Epithelial cell of prostate (primary cell): ENCODE measurements at regions not wholly inside any gene's neighbourhood (a gene's known extent, or its start where the extent isn't known, plus 50 kb on each side); places are given as distances from the start of the nearest gene placed in this dataset.

ENCODE experiments used
- DNase-seq: peaks from one replicate; pipeline ENCODE4 v3.0.0-alpha.2; 2011; ENCODE audit warnings: low read depth, low spot score
- H3K27ac ChIP-seq: fragments of 450-650 bp; 2 replicates; pipeline ENCODE4 v1.5.1; 2017; ENCODE audit warnings: mild to moderate bottlenecking

DNA sequence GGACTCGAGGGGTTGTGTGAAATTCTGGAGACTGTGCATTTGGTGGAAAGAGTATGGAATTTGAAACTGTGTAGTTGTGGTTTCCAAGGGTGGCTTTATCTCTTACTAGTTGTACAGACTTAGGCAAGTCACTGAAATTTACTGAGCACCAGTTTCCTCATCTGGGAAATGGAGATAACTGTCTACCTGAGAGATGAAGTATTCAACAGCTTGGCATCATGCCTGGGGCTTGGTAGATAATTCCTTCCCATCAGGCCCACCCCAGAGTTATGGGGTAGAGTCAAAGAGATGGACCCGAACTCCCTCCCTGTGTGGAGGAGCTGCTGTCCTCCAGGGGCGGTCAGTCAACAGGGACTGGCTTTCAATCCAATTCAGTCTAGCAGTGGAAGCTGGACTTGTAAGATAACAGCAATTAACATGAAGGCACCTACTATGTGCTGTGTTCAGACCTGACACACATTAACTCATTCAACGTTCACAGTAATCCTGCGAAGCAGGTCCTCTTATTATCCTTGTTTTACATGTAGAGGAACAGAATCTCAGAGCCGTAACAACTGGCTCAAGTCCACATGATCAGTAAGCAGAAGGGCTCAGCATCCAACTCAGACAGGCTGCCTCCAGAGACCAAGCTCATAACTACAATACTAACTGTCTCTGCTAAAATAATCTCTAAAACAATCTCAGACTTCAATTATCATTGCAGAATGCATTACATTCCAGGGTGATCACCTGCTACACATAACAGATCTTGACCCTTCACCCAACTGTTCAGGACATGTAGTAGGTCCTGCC lies 432.1 kb downstream of the LPIN1 start:
- no peak for DNase-seq
- no peak overlapping the region for H3K27ac ChIP-seq

DNA sequence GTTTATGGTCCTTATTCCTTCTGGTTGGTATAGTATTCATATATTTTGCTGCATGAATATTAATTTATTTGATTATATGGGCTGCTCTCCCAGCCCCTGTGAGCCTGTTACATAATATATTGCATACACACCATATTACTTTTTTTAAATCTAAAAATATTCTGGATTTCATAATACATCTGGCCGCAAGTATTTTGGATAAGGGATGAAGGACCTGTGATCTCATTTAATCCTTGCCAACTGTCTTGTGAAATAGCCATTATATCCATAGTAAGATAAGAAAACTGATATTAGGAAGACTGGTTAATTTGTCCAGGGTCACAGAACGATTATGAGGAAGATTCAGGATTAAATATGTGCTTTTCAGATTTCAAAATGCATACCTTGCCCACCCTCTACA lies 433.6 kb downstream of the LPIN1 start:
- DNase-seq: no peak
- no peak overlapping the region for H3K27ac ChIP-seq

DNA sequence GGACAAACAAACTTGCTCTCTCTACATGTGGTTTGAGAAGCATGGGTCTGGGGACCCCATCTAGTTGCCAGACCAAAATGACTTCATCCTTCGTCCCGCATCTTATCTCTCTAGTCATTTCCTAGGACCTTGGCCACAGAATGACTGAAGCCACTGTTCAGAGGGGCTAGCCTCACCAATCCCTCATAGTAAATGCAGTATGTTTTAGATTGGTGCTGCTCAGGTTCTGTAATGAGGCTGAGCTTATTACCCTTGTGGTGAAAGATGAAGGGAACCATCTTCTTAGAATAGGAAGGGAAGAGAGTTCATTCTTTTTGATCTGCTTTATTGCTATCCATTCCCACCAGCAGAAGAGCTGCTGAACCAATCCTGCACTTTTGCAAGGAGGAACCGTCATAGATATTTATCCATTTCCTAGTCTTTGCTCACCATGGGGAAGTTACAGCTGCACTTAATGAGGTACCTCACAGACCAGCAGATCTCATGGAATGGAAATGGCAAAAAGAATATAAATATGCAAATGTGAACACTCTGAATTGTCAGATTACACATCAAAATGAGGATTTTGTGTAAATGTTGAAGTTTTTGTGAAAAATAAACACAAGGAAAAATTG lies 436.7 kb downstream of the LPIN1 start:
- DNase-seq: no peak
- H3K27ac ChIP-seq: no peak overlapping the region

DNA sequence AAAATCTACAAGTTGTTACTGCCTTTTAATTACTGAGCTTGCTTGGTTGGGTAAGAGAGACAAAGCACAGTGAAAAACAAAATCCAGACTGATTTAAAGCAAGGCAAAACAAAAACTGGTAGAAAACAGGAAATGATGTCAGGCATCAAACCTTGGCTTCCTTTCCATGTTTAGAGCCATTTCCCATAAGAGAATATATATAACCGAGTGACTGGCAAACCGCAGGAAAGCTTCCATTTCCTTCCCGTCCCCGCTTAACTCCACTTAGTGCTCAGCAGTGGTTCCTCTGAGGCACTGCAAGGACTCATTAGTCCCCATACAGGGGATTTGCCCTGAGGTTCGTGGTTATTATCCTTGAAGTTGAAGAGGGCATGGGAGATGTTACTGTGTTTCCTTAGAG lies 446.3 kb downstream of the LPIN1 start:
- DNase-seq: no peak
- H3K27ac ChIP-seq: no peak overlapping the region

DNA sequence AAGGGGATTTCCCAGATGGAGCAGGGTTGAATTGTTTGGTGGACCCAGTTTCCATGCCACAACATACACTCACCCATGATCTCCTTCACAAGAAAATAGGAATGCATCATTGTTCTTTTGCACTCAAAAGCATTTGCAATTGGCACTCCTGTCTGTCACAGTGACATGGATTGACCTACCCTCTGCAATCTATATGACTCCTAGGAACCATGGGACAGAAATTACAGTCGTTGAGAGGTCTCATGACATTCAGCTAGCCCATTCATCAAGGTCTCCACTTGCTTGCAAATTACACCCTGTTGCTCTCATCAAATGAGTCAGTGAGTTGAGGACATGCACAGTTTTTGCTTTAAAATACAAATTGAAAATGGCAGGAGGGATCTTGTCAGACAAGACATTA lies 448.5 kb downstream of the LPIN1 start:
- no peak for DNase-seq
- H3K27ac ChIP-seq: no peak overlapping the region

DNA sequence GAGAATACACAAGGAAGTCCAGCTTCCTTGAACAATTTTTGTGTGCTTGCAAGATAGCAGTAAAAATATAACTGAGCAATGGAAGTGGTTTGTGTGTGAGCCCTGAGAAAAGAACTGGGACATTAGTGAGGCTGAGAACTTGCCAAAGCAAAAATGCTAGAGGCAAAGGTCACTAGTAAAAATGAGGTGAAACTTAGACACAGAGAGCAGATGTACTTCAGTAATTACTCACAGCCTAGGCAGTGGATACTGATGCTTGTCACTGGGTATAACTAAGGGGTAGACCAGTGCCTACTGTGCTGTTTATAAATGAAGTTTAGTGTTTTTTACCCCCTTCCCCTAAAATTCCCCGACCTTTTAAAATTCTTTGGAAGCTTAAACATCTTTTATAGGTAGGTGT lies 450.1 kb downstream of the LPIN1 start:
- no peak overlapping the region for H3K27ac ChIP-seq
- DNase-seq: no peak

DNA sequence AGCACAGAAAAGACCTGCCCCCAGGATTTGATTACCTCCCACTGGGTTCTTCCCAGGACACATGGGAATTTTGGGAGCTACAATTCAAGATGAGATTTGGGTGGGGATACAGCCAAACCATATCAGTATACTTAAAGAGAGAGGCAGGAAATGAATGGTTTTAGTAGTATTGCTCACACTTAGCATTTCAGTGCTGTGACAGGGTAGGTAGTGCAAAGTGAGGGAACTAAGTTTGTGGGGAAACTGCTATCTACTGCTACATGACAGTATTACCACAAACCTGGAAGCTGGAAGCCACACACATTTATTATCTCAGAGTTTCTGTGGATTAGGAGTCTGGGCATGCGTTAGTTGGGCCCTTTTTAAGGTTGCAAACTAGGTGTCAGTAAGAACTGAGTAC lies 450.7 kb downstream of the LPIN1 start:
- no peak overlapping the region for H3K27ac ChIP-seq
- DNase-seq: no peak

DNA sequence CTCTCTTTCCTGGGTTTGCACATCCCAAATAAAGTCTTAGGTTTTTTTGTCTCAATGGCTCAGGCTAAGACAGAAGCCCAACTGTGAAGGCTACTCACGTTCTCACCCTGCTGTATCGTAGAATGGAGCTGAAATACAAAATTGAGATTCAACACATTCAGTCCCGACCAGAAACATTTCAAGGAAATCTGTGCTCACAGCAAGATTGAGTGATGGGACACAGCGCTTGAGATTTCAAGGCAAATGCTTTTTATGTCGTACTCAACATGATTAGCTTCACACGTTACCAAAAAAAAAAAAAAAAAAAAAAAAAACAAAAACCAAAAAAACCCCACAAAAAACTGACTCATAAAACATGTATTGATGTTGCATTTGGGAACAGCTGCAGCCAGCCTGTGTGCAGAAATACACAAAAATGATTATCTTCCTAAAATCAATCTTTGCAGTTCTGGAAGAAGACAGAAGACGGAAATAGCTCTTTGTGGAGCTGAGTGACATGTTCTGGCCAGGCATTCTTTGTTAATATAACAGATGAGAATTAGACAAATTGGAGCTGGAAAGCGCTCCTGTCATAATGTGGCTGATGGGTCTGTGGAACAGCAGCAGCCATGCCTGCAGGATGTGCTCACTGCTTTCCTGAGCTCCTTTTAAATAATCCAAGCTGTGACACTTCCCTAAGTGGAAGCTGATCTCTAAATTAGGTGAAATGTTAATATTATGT lies 453.2 kb downstream of the LPIN1 start:
- H3K27ac ChIP-seq: no peak overlapping the region

DNA sequence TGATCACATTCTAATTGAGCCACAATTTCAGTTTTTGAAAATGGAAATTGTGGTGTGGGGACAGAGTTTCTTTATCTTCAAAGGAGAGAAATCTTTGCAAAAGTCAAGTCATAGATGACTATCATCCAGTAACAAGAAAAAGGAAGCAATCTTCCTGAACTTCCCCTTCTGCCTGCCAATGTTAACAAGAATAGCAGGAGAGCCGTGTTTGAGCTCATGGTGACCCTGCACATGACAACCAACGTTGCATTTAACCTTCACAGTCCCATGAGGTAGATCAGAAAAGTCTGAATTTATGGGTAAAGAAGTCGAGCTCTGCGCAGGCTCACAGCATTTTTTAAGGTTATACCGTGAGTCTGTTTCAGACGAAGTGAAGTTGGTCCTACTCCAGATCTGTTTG lies 454.9 kb downstream of the LPIN1 start:
- H3K27ac ChIP-seq: no peak overlapping the region
- no peak for DNase-seq

More for the DNA sequence above, 453.2 kb downstream of the LPIN1 start:
- DNase-seq: no peak

DNA sequence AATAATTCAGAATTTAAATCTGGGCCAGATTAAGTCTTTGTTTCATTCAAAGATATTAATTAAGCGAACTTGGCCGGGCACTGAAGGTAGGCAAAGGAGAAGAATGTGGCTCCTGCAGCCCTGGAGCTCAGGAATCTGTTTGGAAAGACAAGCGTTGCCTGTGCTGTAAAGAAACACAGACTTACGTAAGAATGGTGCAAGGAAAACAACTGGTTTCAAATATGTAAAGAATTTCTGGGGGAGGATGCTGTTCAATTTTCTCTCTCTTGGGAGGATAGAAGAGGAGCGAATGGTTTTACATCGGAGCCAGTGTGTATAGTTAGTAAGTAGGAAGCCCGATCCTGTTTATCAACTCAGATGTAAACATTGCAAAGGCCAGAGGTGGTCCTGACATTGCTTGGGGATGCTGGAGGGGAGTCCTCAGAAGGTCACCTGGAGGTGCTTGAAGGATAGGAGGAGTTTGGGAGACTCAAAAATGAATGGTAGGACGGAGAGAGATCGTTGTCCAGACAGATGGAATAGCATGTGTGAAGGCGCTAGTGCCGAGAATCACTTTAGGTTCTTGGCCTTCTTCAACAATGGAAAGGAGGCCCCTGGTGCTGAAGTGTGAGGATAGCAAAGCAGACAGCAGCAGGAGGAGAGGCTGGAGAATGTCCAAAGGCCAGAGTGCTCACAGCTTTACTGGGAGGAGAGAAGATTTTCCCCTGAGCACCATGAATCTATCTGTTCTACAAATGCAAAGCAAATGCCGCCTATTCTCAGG lies 456.1 kb downstream of the LPIN1 start:
- no peak overlapping the region for H3K27ac ChIP-seq
- no peak for DNase-seq

DNA sequence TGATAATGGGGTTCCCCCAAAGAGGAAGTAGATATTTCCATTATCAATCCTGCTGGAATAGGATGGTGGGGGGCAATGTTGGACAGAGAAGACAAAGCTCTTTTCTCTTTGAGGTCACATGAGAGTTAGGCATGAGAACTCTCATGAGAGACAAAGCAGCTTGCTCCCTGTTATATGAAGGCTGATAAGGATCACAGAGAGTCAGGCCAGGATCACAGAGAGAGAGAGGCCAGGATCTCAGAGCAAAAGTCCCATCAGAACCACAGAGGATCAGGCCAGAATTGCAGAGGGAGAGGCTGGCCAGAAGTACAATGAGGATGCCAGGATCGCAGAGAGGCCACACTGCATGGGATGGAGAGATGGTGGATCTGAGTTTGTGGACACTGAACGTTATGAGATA lies 457.1 kb downstream of the LPIN1 start:
- no peak for DNase-seq
- H3K27ac ChIP-seq: no peak overlapping the region

DNA sequence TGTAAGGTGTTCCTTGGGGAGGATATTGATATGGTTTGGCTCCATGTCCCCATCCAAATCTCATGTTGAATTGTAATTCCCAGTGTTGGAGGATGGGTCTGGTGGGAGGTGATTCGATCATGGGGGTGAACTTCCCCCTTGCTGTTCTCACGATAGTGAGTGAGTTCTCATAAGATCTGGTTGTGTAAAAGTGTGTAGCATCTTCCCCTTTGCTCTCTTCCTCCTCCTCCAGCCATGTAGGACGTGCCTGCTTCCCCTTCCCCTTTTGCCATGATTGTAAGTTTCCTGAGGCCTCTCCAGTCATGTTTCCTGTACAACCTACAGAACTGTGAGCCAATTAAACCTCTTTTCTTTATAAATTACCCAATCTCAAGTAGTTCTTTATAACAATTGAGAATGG lies 458.7 kb downstream of the LPIN1 start:
- no peak overlapping the region for H3K27ac ChIP-seq
- no peak for DNase-seq

DNA sequence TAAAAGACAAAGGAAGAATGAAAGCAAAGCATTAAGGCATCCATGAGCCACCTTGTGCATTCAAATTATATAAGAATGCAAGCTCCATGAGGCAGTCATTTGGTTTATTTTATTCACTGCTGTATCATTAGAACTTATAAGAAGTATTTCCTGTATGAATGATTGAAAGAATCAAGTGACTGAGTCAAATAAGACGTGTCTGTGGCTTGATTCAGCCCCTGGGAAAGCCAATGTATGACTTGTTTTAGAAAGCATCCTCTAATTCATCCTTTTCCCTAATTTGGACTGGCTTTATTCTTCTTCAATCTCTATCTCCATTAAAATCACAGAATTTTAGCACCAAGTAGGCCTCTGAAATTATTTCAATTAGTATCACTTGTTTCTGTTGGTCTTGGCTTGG lies 461.1 kb downstream of the LPIN1 start:
- no peak overlapping the region for H3K27ac ChIP-seq
- no peak for DNase-seq

DNA sequence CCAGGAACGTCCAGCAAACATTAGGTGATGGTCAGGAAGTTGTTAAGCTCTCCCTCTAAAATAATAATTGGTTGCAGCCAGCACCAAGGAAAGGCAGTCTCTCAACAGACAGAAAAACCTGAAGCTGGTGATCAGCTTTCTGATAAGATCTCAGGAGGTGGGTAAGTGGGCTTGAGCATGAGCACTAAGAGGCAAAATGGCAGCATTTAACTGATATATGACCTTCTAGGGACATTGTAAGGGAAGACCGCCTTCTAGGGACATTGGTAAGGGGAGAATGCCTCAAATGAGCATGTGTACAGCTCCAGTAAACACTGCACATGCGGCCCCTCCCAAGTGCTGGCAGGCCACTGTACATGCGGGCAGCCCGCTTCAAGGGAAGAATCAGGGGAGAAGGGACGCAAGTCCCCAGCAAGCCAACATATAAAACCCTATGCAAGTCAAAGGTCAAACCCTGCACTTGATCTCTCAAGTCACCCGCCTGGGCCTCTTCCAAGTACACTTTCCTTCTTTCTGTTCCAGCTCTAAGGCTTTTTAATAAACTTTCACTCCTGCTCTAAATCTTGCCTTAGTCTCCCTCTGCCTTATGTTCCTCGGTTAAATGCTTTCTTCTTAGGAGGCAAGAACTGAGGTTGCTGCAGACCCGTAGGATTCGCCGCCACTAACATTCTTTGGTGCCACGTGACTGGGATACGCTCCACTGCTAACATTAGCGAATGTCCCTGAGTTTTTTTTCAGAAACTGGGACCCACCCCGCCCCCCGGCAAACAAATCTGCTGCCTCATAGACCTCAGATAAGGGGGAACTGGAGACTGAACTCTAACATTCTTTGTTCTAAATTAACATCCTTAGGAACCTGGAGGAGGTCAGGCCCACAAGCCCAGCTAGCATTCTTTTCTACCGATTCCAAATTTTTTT lies 463.8 kb downstream of the LPIN1 start:
- no peak for DNase-seq
- no peak overlapping the region for H3K27ac ChIP-seq

DNA sequence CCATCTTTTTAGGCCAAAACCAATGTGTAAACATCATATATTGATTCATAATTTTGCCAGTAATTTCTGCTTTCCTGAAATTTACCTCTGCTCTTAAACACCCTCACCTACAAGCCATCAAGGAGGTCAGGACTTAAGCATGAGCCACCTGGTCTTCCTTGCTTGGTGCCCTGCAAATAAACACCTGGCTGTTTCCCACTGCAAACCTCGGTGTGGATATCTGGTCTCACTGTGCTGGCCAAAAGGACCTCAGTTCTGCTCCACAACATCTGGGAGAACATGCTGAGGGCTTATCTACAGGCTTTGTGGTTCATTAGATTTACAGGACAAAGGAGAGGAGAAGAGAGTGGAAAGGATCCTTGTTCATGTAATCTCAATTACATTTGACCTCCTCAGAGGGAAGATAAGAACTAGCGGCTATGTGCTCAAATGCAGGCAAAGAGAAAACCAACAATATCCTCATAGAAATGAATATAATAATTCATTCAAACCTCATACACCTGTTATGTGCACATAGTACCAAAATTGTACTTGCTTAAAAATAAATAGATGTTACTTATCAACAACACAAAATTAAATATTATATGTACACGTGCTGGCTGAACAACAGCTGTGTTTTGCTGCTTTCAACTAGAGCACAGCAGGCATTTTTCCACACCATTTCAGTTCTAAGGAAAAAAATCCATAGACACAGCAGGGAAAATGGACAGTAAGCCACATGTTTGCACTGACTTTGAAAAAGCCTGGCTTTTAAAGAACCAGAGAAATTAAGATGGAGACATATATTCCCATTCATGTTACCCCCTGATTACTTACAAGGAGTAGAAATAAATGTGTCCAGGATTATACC lies 465.1 kb downstream of the LPIN1 start:
- no peak overlapping the region for H3K27ac ChIP-seq
- no peak for DNase-seq

DNA sequence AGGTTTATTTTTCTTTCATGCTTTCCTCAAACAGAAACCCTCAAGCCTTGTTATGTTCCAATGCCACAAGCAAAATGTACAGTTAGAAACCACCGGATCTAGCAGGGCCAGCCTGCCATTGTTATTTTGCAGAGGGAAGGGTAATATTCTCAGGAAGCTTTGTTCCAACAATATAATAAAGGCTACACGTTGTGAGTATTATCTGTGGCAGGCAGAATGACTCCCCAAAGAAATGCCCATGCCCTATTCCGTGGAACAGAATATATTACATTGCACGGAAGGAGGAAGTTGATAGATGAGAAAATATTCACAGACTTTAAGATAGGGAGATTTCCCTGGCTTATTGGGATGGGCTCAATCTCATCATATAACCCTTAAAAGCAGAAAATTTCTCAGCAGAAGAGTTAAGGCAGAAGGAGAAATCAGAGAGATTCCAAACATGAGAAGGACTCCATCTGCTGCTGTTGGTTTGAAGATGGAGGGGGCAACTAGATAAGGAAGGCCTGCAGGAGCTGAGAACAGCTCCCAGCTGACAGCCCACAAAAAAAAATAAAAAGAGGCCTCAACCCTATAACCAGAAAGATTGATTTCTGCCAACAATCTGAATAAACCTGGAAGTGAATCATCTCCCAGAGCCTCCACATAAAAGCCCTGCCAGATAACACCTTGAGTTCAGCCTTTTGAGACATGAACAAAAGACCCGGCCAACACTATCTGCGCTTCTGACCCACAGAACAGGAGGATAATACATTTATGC lies 466.6 kb downstream of the LPIN1 start:
- no peak overlapping the region for H3K27ac ChIP-seq
- DNase-seq: no peak

DNA sequence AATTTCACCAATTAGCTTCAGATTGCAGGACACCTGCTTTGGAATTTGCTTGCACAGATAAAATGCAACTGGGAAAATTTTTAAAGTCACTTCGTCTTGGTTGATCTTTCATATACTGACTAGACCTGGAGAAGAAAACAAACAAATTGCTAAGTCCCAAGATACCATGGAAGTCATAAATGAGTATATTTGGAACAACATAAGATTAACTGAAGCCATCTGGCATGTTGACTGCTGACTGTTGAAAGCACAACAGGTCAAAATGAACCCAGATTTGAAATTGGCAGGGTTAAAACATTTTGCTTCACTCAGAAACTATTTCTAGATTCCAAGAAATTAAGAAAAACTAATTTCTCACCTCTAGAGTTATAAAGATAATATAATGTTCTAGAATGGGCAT lies 470.7 kb downstream of the LPIN1 start:
- no peak overlapping the region for H3K27ac ChIP-seq
- DNase-seq: no peak

DNA sequence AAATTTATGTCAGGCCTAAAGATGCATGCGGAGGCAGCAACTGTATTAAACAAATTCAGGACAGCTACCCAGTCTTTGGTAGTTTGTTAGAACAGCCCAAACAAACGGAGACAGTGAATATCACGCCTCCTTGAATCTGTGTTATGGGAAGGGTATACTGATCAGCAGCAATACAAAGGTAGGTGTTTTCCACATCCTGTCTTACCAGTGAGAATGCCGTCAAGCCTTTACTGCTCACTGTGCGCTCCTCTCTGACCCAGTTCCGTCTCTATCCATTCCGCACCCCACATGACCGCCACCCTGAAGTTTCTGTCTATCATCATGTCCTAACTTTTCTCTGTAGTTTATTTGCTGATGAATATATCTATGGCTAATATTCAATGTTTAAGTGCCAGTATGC lies 473.3 kb downstream of the LPIN1 start:
- H3K27ac ChIP-seq: no peak overlapping the region
- DNase-seq: no peak
